ENCODE measurements at regions not wholly inside any gene's neighbourhood (a gene's known extent, or its start where the extent isn't known, plus 50 kb on each side); places are given as distances from the start of the nearest gene placed in this dataset.

GRCh38 chr7:11960621-11961020 is 128.6 kb upstream of the THSD7A start:
- Histone ChIP-seq H3K79me1 (ENCODE audit: low read depth in 1 of 2, low read length in 2 of 2) (no peaks in the 10 kb centered on the region), H4K8ac (ENCODE audit: low read depth in 2 of 2, low read length in 2 of 2) (no peak overlapping the region), H3K27me3 (ENCODE audit: control insufficient read depth, insufficient read depth, low read length) (no peaks in the 10 kb centered on the region), H3K9ac (ENCODE audit: low read depth, low read length) (no peak overlapping the region), H3K9me1 (ENCODE audit: insufficient read depth, low read length) (no peaks in the 10 kb centered on the region), H3K56ac (ENCODE audit: extremely low read depth, insufficient read depth, low read length) (no peak overlapping the region), H3K23ac (ENCODE audit: low read depth, low read length) (no peak overlapping the region), H2BK5ac (ENCODE audit: low read depth, low read length, poor library complexity, severe bottlenecking) (no peak overlapping the region), H3K4me2 (ENCODE audit: low read depth, low read length) (no peak overlapping the region), H2BK120ac (ENCODE audit: low read depth, low read length) (no peak overlapping the region), H4K91ac (ENCODE audit: insufficient read depth, low read depth, low read length) (no peak overlapping the region), H2AK9ac (replicated peaks; ENCODE audit: low read depth, low read length, poor library complexity) (no peak overlapping the region), H3K14ac (replicated peaks; ENCODE audit: low read depth, low read length) (no peak overlapping the region), H4K20me1 (ENCODE audit: insufficient read depth, low read length) (no peaks in the 10 kb centered on the region), H2BK20ac (ENCODE audit: low read depth, low read length) (no peak overlapping the region), H3K4ac (ENCODE audit: low read depth, low read length) (no peak overlapping the region), H2AK5ac (ENCODE audit: low read depth, low read length) (no peak overlapping the region), H2AFZ (replicated peaks; ENCODE audit: low read length, poor library complexity) (no peak overlapping the region), H3K4me3 (ENCODE audit: insufficient read depth, low read depth, low read length) (no peak overlapping the region), H4K5ac (ENCODE audit: low read depth, low read length) (no peak overlapping the region), H3K36me3 (ENCODE audit: control insufficient read depth, insufficient read depth, low read length) (no peaks in the 10 kb centered on the region), H2BK15ac (ENCODE audit: low read depth, low read length) (no peak overlapping the region), H3K4me1 (ENCODE audit: control insufficient read depth, insufficient read depth, low read length) (no peaks in the 10 kb centered on the region), H3K27ac (ENCODE audit: insufficient read depth, low read length) (no peak overlapping the region), H3K18ac (ENCODE audit: low read depth, low read length) (no peak overlapping the region), H3K9me3 (ENCODE audit: control insufficient read depth, insufficient read depth, low read length) (no peaks in the 10 kb centered on the region)
- dilution Hi-C loops (cut with HindIII; ENCODE audit: low sequenced_read_pairs, unreplicated experiment) (no loop called here), intact Hi-C loops (cut with micrococcal nuclease) (no loop called here), in situ Hi-C loops (cut with MboI; ENCODE audit: low sequenced_read_pairs) (no loop called here)
- POLR2A ChIA-PET (ENCODE audit: unreplicated experiment) = no interaction called here
- TF ChIP-seq ELK1 (IDR thresholded peaks at IDR 0.05; ENCODE audit: borderline replicate concordance, low read depth, low read length) (no peak), RCOR1 (IDR thresholded peaks at IDR 0.05; ENCODE audit: insufficient replicate concordance, low read length) (no peak), POLR2A (IDR thresholded peaks at IDR 0.05; ENCODE audit: low read depth, low read length) (no peak), RFX5 (IDR thresholded peaks at IDR 0.05; ENCODE audit: low read depth, low read length) (no peak), MXI1 (IDR thresholded peaks at IDR 0.05; ENCODE audit: borderline replicate concordance, low read depth, low read length) (no peak), FOS (IDR thresholded peaks at IDR 0.05; ENCODE audit: low read depth, low read length) (no peak), CEBPB (IDR thresholded peaks at IDR 0.05; ENCODE audit: low read depth, low read length) (no peak), CTCF (conservative IDR thresholded peaks at IDR 0.05; ENCODE audit: low read depth, low read length) (no peak), MAZ (IDR thresholded peaks at IDR 0.05; ENCODE audit: borderline replicate concordance, low read depth, low read length) (no peak), NFE2L2 (IDR thresholded peaks at IDR 0.05; ENCODE audit: low read depth, low read length) (no peak), SMC3 (IDR thresholded peaks at IDR 0.05; ENCODE audit: low read depth, low read length) (no peak)
- CTCF ChIA-PET = no interaction called here
- ATAC-seq (ENCODE audit: low read depth) = no peak
- no TSS peak for BruUV-seq (replicated peaks)
- DNase-seq = no peak
